CD4-positive, alpha-beta T cell (primary cell): ENCODE measurements at regions not wholly inside any gene's neighbourhood (a gene's known extent, or its start where the extent isn't known, plus 50 kb on each side); places are given as distances from the start of the nearest gene placed in this dataset.

Experiments used
- ATAC-seq: fragments of 200-7000 bp; cut with Tn5 transposase; one replicate; pipeline ENCODE4 v1.10.0; 2022; ENCODE audit warnings: mild to moderate bottlenecking; ENCODE audit not compliant: poor library complexity
- CTCF ChIA-PET: fragments of 350-600 bp; sonication (Branson Sonifier 250); formaldehyde crosslinking; loops from one replicate; lab custom pipeline; 2021; ENCODE audit warnings: antibody characterized with exemption, inconsistent platforms; lab: Charles Lee
- POLR2A ChIA-PET: fragments of 350-600 bp; sonication (Branson Sonifier 250); formaldehyde crosslinking; loops from one replicate; lab custom pipeline; 2021; ENCODE audit warnings: antibody characterized with exemption, inconsistent platforms; lab: Charles Lee
- DNase-seq, 14 experiments: peaks; one replicate each; pipeline ENCODE4 v3.0.0-alpha.2; 2013 to 2020; ENCODE audit warnings: mixed read lengths in 2 of 14
- H3K27ac ChIP-seq, 2 donors: one replicate each; pipeline versions ENCODE4 v1.5.1 to v1.7.0; 2013; ENCODE audit warnings: low read length in 2 of 2, low read depth in 1 of 2, mild to moderate bottlenecking in 1 of 2
- H3K27me3 ChIP-seq, 2 experiments: 1 replicate in 1 of 2; 2 replicates in 1 of 2; pipeline versions ENCODE4 v1.6.1 to v1.7.0; 2013; ENCODE audit warnings: low read length in 2 of 2, control low read depth in 1 of 2, mild to moderate bottlenecking in 1 of 2, moderate library complexity in 1 of 2; ENCODE audit not compliant: insufficient read depth in 2 of 2, control insufficient read depth in 1 of 2
- H3K36me3 ChIP-seq: one replicate; pipeline ENCODE4 v1.6.1; 2013; ENCODE audit warnings: low read length, control low read depth; ENCODE audit not compliant: insufficient read depth
- H3K4me1 ChIP-seq: one replicate; pipeline ENCODE4 v1.6.1; 2013; ENCODE audit warnings: low read length, control low read depth; ENCODE audit not compliant: insufficient read depth
- H3K4me3 ChIP-seq: one replicate; pipeline ENCODE4 v1.5.1; 2013; ENCODE audit warnings: mild to moderate bottlenecking, low read length, moderate library complexity
- H3K9me3 ChIP-seq, 2 experiments: 1 replicate in 1 of 2; 2 replicates in 1 of 2; pipeline versions ENCODE4 v1.6.1 to v1.7.0; 2013; ENCODE audit warnings: low read length in 2 of 2, mild to moderate bottlenecking in 2 of 2, control low read depth in 1 of 2, moderate library complexity in 1 of 2; ENCODE audit not compliant: control insufficient read depth in 1 of 2, insufficient read depth in 1 of 2
- H3K27ac Mint-ChIP-seq: one replicate; pipeline ENCODE4 v1.8.0; 2020; ENCODE audit warnings: mixed read lengths
- H3K27me3 Mint-ChIP-seq: one replicate; pipeline ENCODE4 v1.8.0; 2021; ENCODE audit warnings: mixed read lengths
- H3K36me3 Mint-ChIP-seq: one replicate; pipeline ENCODE4 v1.8.0; 2021; ENCODE audit warnings: low read depth, mixed read lengths
- H3K4me1 Mint-ChIP-seq: one replicate; pipeline ENCODE4 v1.8.0; 2021; ENCODE audit warnings: low read depth, mixed read lengths
- H3K4me3 Mint-ChIP-seq: one replicate; pipeline ENCODE4 v1.8.0; 2020; ENCODE audit warnings: mild to moderate bottlenecking, mixed read lengths
- H3K9me3 Mint-ChIP-seq: one replicate; pipeline ENCODE4 v1.8.0; 2020; ENCODE audit warnings: mixed read lengths
- intact Hi-C, 2 experiments: fragments of 100-400 bp; cut with DNase I in 1 of 2; cut with micrococcal nuclease in 1 of 2; formaldehyde crosslinking; loops; one replicate each; pipeline versions ENCODE4 v1.15.1 to v1.9.0; 2023 to 2025; cut with DNase I, micrococcal nuclease
- TF ChIP-seq, protein P1 (sequence below): fragments of 200-600 bp; IDR thresholded peaks from one replicate; pipeline ENCODE4 v1.8.0; 2022; ENCODE audit warnings: antibody characterized with exemption, mild to moderate bottlenecking

DNA sequence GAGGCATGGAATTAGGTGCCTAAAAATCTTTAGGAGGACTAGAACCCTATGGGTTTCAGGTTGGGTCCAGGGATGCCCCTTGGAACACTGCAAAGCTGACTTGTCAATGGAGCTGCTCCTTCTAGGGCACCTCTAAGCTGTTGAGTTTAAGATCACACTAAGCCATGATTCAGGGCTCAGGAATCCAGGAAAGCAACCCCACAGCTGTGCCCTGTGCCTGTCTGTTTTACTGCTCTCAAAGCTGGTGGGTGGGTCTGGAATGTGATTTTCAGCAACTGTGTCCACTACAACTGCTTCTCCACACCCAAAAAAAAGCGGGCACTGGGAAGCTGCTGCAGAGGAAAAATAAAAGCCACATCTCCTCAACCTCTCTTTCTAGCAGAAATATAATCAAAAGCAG, 310.4 kb upstream of the MOCS1 start:
- Histone ChIP-seq H3K27me3 (no peaks in the 10 kb centered on the region), H3K4me3 (no peak overlapping the region), H3K9me3 (no peaks in the 10 kb centered on the region), H3K27ac (no peak overlapping the region), H3K4me1 (no peaks in the 10 kb centered on the region), H3K36me3 (no peaks in the 10 kb centered on the region)
- ChIA-PET CTCF (no interaction called here), POLR2A (no interaction called here)
- H3K27ac Mint-ChIP-seq: no peak overlapping the region
- ATAC-seq (no peak), DNase-seq (no peak)
- H3K36me3 Mint-ChIP-seq: no peaks in the 10 kb centered on the region
- H3K4me3 Mint-ChIP-seq: no peak overlapping the region
- H3K4me1 Mint-ChIP-seq: no peaks in the 10 kb centered on the region
- intact Hi-C loops: no loop called here
- TF ChIP-seq, protein P1, sequence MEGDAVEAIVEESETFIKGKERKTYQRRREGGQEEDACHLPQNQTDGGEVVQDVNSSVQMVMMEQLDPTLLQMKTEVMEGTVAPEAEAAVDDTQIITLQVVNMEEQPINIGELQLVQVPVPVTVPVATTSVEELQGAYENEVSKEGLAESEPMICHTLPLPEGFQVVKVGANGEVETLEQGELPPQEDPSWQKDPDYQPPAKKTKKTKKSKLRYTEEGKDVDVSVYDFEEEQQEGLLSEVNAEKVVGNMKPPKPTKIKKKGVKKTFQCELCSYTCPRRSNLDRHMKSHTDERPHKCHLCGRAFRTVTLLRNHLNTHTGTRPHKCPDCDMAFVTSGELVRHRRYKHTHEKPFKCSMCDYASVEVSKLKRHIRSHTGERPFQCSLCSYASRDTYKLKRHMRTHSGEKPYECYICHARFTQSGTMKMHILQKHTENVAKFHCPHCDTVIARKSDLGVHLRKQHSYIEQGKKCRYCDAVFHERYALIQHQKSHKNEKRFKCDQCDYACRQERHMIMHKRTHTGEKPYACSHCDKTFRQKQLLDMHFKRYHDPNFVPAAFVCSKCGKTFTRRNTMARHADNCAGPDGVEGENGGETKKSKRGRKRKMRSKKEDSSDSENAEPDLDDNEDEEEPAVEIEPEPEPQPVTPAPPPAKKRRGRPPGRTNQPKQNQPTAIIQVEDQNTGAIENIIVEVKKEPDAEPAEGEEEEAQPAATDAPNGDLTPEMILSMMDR: no peak
- H3K27me3 Mint-ChIP-seq: peaks cover 21% of the 10 kb centered on the region
- H3K9me3 Mint-ChIP-seq: peaks cover 14% of the 10 kb centered on the region

DNA sequence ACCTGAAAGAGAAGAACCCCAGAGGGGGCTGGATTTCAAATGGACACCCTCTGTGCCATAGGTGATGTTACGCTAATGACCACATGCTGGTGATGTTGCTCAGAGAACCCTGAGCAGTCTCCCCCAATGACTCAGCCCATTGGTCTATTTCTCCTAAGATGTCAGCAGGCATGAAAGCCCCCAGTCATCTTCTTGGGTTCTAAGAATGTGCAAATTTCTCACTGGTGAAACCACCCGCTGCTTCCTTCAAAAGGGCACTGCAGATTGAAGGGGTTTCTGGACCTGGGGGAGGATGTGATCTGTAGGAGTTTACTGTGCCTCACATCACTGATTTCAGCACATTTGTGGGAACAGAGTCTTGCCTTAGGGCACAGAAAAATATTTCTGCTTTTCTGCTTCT, 298.4 kb upstream of the MOCS1 start:
- Mint-ChIP-seq H3K4me3 (no peak overlapping the region), H3K4me1 (no peaks in the 10 kb centered on the region), H3K27me3 (peaks cover 5% of the 10 kb centered on the region), H3K36me3 (no peaks in the 10 kb centered on the region), H3K9me3 (peaks cover 4% of the 10 kb centered on the region), H3K27ac (no peak overlapping the region)
- Histone ChIP-seq H3K9me3 (peaks cover 0 to 16% of the 10 kb centered on the region in 2 experiments), H3K4me1 (no peaks in the 10 kb centered on the region), H3K27ac (no peak overlapping the region), H3K4me3 (no peak overlapping the region), H3K36me3 (no peaks in the 10 kb centered on the region), H3K27me3 (peaks cover 9 to 10% of the 10 kb centered on the region in 2 experiments)
- POLR2A ChIA-PET: no interaction called here
- intact Hi-C loops: no loop called here
- TF ChIP-seq, protein P1: no peak
- DNase-seq: no peak
- no peak for ATAC-seq
- CTCF ChIA-PET: no interaction called here

DNA sequence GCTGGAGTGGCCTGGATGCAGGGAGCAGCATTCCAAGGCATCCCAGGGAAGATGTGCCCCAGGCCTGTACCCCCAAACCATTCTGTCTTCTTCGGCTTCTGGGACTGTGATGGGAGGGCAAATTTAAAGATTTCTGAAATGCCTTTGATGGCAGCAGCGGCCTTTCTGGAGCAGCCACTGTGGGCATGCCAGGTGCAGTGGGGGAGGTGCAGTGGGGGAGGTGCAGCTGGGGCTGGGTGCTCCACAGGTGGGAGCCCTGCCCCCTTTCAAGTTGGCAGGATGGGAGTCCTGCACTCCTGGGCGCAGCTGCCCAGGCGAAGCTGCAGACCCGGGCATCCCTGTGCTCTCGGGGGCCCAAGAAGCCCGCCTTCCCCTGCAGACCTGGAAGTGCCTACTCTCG, 293.5 kb upstream of the MOCS1 start:
- ChIA-PET CTCF (no interaction called here), POLR2A (no interaction called here)
- H3K27me3 ChIP-seq: peaks cover 0 to 4% of the 10 kb centered on the region in 2 experiments
- peaks cover 0 to 11% of the 10 kb centered on the region in 2 experiments for H3K9me3 ChIP-seq
- no peaks in the 10 kb centered on the region for H3K36me3 ChIP-seq
- Mint-ChIP-seq H3K36me3 (no peaks in the 10 kb centered on the region), H3K9me3 (peaks cover 2% of the 10 kb centered on the region), H3K27me3 (peaks cover 24% of the 10 kb centered on the region), H3K4me3 (no peak overlapping the region), H3K27ac (no peak overlapping the region), H3K4me1 (no peaks in the 10 kb centered on the region)
- DNase-seq (no peak), ATAC-seq (no peak)
- no peak overlapping the region for H3K27ac ChIP-seq
- TF ChIP-seq, protein P1: no peak
- intact Hi-C loops: no loop called here
- no peak overlapping the region for H3K4me3 ChIP-seq
- H3K4me1 ChIP-seq: no peaks in the 10 kb centered on the region
